ENCODE measurements at regions not wholly inside any gene's neighbourhood (a gene's known extent, or its start where the extent isn't known, plus 50 kb on each side); places are given as distances from the start of the nearest gene placed in this dataset.

GRCh38 chrX:82675104-82675503 lies 833.0 kb upstream of the POU3F4 start (continued):
- TF ChIP-seq, protein P1, sequence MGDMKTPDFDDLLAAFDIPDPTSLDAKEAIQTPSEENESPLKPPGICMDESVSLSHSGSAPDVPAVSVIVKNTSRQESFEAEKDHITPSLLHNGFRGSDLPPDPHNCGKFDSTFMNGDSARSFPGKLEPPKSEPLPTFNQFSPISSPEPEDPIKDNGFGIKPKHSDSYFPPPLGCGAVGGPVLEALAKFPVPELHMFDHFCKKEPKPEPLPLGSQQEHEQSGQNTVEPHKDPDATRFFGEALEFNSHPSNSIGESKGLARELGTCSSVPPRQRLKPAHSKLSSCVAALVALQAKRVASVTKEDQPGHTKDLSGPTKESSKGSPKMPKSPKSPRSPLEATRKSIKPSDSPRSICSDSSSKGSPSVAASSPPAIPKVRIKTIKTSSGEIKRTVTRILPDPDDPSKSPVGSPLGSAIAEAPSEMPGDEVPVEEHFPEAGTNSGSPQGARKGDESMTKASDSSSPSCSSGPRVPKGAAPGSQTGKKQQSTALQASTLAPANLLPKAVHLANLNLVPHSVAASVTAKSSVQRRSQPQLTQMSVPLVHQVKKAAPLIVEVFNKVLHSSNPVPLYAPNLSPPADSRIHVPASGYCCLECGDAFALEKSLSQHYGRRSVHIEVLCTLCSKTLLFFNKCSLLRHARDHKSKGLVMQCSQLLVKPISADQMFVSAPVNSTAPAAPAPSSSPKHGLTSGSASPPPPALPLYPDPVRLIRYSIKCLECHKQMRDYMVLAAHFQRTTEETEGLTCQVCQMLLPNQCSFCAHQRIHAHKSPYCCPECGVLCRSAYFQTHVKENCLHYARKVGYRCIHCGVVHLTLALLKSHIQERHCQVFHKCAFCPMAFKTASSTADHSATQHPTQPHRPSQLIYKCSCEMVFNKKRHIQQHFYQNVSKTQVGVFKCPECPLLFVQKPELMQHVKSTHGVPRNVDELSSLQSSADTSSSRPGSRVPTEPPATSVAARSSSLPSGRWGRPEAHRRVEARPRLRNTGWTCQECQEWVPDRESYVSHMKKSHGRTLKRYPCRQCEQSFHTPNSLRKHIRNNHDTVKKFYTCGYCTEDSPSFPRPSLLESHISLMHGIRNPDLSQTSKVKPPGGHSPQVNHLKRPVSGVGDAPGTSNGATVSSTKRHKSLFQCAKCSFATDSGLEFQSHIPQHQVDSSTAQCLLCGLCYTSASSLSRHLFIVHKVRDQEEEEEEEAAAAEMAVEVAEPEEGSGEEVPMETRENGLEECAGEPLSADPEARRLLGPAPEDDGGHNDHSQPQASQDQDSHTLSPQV (IDR thresholded peaks at IDR 0.05), result no peak
- TF ChIP-seq, protein P2, sequence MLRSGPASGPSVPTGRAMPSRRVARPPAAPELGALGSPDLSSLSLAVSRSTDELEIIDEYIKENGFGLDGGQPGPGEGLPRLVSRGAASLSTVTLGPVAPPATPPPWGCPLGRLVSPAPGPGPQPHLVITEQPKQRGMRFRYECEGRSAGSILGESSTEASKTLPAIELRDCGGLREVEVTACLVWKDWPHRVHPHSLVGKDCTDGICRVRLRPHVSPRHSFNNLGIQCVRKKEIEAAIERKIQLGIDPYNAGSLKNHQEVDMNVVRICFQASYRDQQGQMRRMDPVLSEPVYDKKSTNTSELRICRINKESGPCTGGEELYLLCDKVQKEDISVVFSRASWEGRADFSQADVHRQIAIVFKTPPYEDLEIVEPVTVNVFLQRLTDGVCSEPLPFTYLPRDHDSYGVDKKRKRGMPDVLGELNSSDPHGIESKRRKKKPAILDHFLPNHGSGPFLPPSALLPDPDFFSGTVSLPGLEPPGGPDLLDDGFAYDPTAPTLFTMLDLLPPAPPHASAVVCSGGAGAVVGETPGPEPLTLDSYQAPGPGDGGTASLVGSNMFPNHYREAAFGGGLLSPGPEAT (IDR thresholded peaks at IDR 0.05; ENCODE audit: low read depth), result no peak
- TF ChIP-seq KDM1A (IDR thresholded peaks at IDR 0.05; ENCODE audit: borderline replicate concordance), result no peak

- no TSS peak for BruUV-seq (replicated peaks)
- no peak overlapping the region for H2AFZ ChIP-seq (ENCODE audit: control insufficient read depth, low read depth, low read length)
- H3K27me3 ChIP-seq (replicated peaks in 1 of 2; ENCODE audit: control insufficient read depth in 2 of 2, insufficient read depth in 2 of 2, low read length in 1 of 2), result no peaks in the 10 kb centered on the region
- no peaks in the 10 kb centered on the region for H3K79me2 ChIP-seq (ENCODE audit: control insufficient read depth, insufficient read depth, low read length)
- WGBS (ENCODE audit: insufficient coverage, insufficient replicate concordance, low lambda C conversion rate, missing lambda C conversion rate), result 30% methylated on average over 2 of the region's 2 CpGs
- no peaks in the 10 kb centered on the region for H4K20me1 ChIP-seq (ENCODE audit: control insufficient read depth, insufficient read depth)
- no peak overlapping the region for H3K4me2 ChIP-seq (ENCODE audit: control insufficient read depth, insufficient read depth)
- no peaks in the 10 kb centered on the region for H3K9me3 ChIP-seq (replicated peaks; ENCODE audit: control insufficient read depth, insufficient read depth, low read length)
- ChIA-PET CTCF (interaction anchor here (0.7 to 3.9 kb wide), 22 partner anchors 8 to 959 kb away, joined by 3 to 42 read pairs (median 4); no protein-coding TSS in a partner anchor), POLR2A (no interaction called here), RAD21 (ENCODE audit: unreplicated experiment) (interaction anchor here (0.8 to 2.0 kb wide), 7 partner anchors 14 to 718 kb away, joined by 3 to 20 read pairs (median 3); no protein-coding TSS in a partner anchor), SMC1A (ENCODE audit: uncharacterized antibody, unreplicated experiment) (interaction anchor here (0.6 to 2.5 kb wide), 19 partner anchors 12 to 959 kb away, joined by 3 to 11 read pairs (median 3); no protein-coding TSS in a partner anchor)
- no peak overlapping the region for H3K9ac ChIP-seq (ENCODE audit: control insufficient read depth, insufficient read depth, low read length)
- ATAC-seq (peak; percentile 38; the same call in 2 of the 3 replicates), FAIRE-seq (no peak), DNase-seq (ENCODE audit: low read depth, low spot score) (no peak)
- H3K27ac ChIP-seq (ENCODE audit: control insufficient read depth, insufficient read depth), result no peak overlapping the region
- H3K36me3 ChIP-seq (ENCODE audit: control insufficient read depth in 2 of 2, insufficient read depth in 2 of 2, low read length in 1 of 2), result no peaks in the 10 kb centered on the region
- H3K4me1 ChIP-seq (ENCODE audit: control insufficient read depth, insufficient read depth, low read length), result no peaks in the 10 kb centered on the region
- intact Hi-C loops (cut with micrococcal nuclease; ENCODE audit: unreplicated experiment) (loop anchor here (1.0 to 10.0 kb wide), 2 partner anchors 458 to 722 kb away; no protein-coding TSS in a partner anchor), in situ Hi-C loops (cut with MboI) (no loop called here)
- H3K4me3 ChIP-seq, result no peak overlapping the region
- TF ChIP-seq RUNX3 (IDR thresholded peaks at IDR 0.05; ENCODE audit: low read length) (no peak), HCFC1 (IDR thresholded peaks at IDR 0.05; ENCODE audit: low read length) (no peak), RAD21 (IDR thresholded peaks at IDR 0.05; ENCODE audit: insufficient read depth, low read depth, low read length) (peak; percentile 25; the same call in 1 of the 2 replicates), CBX5 (IDR thresholded peaks at IDR 0.05; ENCODE audit: low read depth) (no peak), ZZZ3 (IDR thresholded peaks at IDR 0.05; ENCODE audit: control insufficient read depth, insufficient read length, low read depth) (no peak), HDAC2 (IDR thresholded peaks at IDR 0.05) (no peak), FOXK2 (IDR thresholded peaks at IDR 0.05) (no peak)
- TF ChIP-seq, protein P3, sequence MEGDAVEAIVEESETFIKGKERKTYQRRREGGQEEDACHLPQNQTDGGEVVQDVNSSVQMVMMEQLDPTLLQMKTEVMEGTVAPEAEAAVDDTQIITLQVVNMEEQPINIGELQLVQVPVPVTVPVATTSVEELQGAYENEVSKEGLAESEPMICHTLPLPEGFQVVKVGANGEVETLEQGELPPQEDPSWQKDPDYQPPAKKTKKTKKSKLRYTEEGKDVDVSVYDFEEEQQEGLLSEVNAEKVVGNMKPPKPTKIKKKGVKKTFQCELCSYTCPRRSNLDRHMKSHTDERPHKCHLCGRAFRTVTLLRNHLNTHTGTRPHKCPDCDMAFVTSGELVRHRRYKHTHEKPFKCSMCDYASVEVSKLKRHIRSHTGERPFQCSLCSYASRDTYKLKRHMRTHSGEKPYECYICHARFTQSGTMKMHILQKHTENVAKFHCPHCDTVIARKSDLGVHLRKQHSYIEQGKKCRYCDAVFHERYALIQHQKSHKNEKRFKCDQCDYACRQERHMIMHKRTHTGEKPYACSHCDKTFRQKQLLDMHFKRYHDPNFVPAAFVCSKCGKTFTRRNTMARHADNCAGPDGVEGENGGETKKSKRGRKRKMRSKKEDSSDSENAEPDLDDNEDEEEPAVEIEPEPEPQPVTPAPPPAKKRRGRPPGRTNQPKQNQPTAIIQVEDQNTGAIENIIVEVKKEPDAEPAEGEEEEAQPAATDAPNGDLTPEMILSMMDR (IDR thresholded peaks at IDR 0.05 in 2 of 3, conservative IDR thresholded peaks at IDR 0.05 in 1 of 3; ENCODE audit: control insufficient read depth in 2 of 3, extremely low read depth in 1 of 3, insufficient read depth in 1 of 3, low read depth in 3 of 3, low read length in 3 of 3), result peak in 1 of 3 experiments; percentile 21; a peak in 2 of 6 replicates
- TF ChIP-seq, protein P4, sequence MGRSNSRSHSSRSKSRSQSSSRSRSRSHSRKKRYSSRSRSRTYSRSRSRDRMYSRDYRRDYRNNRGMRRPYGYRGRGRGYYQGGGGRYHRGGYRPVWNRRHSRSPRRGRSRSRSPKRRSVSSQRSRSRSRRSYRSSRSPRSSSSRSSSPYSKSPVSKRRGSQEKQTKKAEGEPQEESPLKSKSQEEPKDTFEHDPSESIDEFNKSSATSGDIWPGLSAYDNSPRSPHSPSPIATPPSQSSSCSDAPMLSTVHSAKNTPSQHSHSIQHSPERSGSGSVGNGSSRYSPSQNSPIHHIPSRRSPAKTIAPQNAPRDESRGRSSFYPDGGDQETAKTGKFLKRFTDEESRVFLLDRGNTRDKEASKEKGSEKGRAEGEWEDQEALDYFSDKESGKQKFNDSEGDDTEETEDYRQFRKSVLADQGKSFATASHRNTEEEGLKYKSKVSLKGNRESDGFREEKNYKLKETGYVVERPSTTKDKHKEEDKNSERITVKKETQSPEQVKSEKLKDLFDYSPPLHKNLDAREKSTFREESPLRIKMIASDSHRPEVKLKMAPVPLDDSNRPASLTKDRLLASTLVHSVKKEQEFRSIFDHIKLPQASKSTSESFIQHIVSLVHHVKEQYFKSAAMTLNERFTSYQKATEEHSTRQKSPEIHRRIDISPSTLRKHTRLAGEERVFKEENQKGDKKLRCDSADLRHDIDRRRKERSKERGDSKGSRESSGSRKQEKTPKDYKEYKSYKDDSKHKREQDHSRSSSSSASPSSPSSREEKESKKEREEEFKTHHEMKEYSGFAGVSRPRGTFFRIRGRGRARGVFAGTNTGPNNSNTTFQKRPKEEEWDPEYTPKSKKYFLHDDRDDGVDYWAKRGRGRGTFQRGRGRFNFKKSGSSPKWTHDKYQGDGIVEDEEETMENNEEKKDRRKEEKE (IDR thresholded peaks at IDR 0.05), result no peak
These were observed 831.7 kb upstream of the POU3F4 start for GRCh38 chrX:82676386-82676785.
